Gastroesophageal sphincter (tissue), 3 donors: ENCODE measurements at regions not wholly inside any gene's neighbourhood (a gene's known extent, or its start where the extent isn't known, plus 50 kb on each side); places are given as distances from the start of the nearest gene placed in this dataset.

ENCODE experiments used
- CTCF ChIP-seq, 4 experiments: fragments of 200-600 bp in 2 of 4; fragments of 450-650 bp in 2 of 4; sonication (generic) in 1 of 4; IDR thresholded peaks; one replicate each; pipeline ENCODE4 v1.5.1; 2017 to 2019; ENCODE audit warnings: antibody characterized with exemption in 4 of 4, mild to moderate bottlenecking in 2 of 4, moderate library complexity in 2 of 4
- EP300 ChIP-seq: sonication (generic); formaldehyde crosslinking; IDR thresholded peaks from one replicate; pipeline ENCODE4 v1.6.1; 2017; ENCODE audit warnings: antibody characterized with exemption, mild to moderate bottlenecking
- POLR2A ChIP-seq, 2 donors: fragments of 450-650 bp; IDR thresholded peaks; one replicate each; pipeline ENCODE4 v1.6.1; 2017; ENCODE audit warnings: antibody characterized with exemption in 2 of 2, mild to moderate bottlenecking in 2 of 2, moderate library complexity in 1 of 2
- POLR2AphosphoS5 ChIP-seq: sonication (generic); formaldehyde crosslinking; IDR thresholded peaks from one replicate; pipeline ENCODE4 v1.6.1; 2017; ENCODE audit warnings: antibody characterized with exemption

- TF ChIP-seq CTCF (IDR thresholded peaks at IDR 0.05) (no peak), EP300 (no peak), POLR2AphosphoS5 (no peak), POLR2A (IDR thresholded peaks at IDR 0.05) (no peak)
These were observed 378.8 kb upstream of the ZNF608 start for GRCh38 chr5:125125031-125125823.
